ENCODE measurements at regions not wholly inside any gene's neighbourhood (a gene's known extent, or its start where the extent isn't known, plus 50 kb on each side); places are given as distances from the start of the nearest gene placed in this dataset.
A peak's percentile ranks its signal among the peaks of the same experiment; 100 is the strongest.

DNA sequence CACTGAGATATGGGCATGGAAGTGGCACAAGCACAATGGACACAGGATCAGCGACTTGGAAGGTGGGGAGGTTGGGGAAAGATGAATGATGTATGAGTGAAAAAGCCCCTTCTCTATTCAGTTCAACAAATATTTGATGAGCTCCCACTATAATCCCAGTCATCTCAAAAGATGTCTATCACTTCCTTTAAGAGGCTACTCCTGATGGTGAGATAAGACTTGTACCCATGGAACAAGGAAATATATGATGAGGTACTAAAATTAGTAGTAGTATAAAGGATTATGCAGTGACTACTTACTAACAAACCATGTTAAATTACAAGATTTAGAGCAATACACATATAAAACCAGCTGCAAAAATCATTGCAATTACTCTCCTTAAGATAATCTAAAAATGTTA is 107.8 kb upstream of the COL5A2 start:
- no peak overlapping the region for H3K27ac ChIP-seq (ENCODE audit: low read depth, low read length)
- H3K27me3 ChIP-seq (ENCODE audit: control insufficient read depth, insufficient read depth, low read length): no peaks in the 10 kb centered on the region
- DNase-seq (ENCODE audit: low read depth in 4 of 6, low spot score in 6 of 6): no peak
- no peak overlapping the region for H3K4me3 ChIP-seq (ENCODE audit: low read depth, low read length)
- no CpG with 5 or more reads among the region's 1 CpG for WGBS (ENCODE audit: insufficient coverage)
- H3K9me3 ChIP-seq (ENCODE audit: control insufficient read depth, insufficient read depth, low read length): peaks cover 5% of the 10 kb centered on the region
- no peaks in the 10 kb centered on the region for H3K36me3 ChIP-seq (ENCODE audit: control insufficient read depth, insufficient read depth, low read length)
- no peaks in the 10 kb centered on the region for H3K4me1 ChIP-seq (ENCODE audit: control insufficient read depth, insufficient read depth, low read length)

DNA sequence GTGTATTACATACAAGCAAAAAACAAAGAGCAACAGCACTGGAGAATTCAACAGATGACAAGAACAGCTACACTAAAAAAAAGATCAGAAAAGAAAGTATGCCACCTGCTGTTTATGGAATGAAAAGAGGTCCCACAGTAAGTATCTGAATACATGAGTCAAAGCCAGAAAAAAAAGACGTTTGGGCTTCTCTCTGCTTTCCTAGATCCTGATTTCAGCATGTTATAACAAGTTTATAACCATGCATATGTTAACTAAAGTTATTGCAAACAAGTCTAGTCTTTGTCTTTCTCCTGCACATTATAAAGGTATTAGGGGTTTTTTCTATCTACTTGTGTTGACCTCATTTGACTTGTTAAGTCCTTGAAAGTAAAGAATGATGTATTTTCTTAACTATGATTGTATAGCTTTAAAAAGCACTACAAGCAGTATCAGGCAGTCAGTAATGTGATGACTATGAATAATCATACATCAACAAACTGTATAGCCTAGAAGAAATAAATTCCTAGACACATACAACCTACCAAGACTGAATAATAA is 108.5 kb upstream of the COL5A2 start:
- no CpG with 5 or more reads among the region's 1 CpG for WGBS (ENCODE audit: insufficient coverage)
- peak; percentile 11 to 82 (median 29) for DNase-seq (ENCODE audit: low read depth in 4 of 6, low spot score in 6 of 6)
- Histone ChIP-seq H3K9me3 (ENCODE audit: control insufficient read depth, insufficient read depth, low read length) (peaks cover 5% of the 10 kb centered on the region), H3K4me3 (ENCODE audit: low read depth, low read length) (no peak overlapping the region), H3K4me1 (ENCODE audit: control insufficient read depth, insufficient read depth, low read length) (no peaks in the 10 kb centered on the region), H3K27me3 (ENCODE audit: control insufficient read depth, insufficient read depth, low read length) (no peaks in the 10 kb centered on the region), H3K36me3 (ENCODE audit: control insufficient read depth, insufficient read depth, low read length) (no peaks in the 10 kb centered on the region), H3K27ac (ENCODE audit: low read depth, low read length) (no peak overlapping the region)

DNA sequence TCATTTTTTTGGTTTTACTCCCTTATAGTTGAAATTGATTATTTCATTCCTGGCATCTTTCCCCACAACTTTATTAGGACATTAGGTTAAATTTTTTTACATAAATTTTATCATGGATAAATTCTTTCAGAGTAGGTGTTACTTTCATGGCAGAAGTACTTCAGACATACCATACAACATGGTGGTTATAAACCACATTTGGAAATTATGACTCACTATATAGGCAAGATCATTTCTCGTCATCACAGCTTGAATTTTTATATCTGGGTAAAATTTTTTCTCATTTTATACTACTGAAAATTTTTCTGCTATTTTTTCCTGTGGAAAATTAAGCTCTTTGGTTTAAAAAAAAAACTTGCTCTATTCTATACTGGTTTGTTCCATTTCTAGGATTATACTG is 111.9 kb upstream of the COL5A2 start:
- H3K27ac ChIP-seq (ENCODE audit: low read depth, low read length): no peak overlapping the region
- no peaks in the 10 kb centered on the region for H3K27me3 ChIP-seq (ENCODE audit: control insufficient read depth, insufficient read depth, low read length)
- H3K9me3 ChIP-seq (ENCODE audit: control insufficient read depth, insufficient read depth, low read length): peaks cover 5% of the 10 kb centered on the region
- no peak for DNase-seq (ENCODE audit: low read depth in 4 of 6, low spot score in 6 of 6)
- H3K4me1 ChIP-seq (ENCODE audit: control insufficient read depth, insufficient read depth, low read length): no peaks in the 10 kb centered on the region
- H3K36me3 ChIP-seq (ENCODE audit: control insufficient read depth, insufficient read depth, low read length): no peaks in the 10 kb centered on the region
- WGBS (ENCODE audit: insufficient coverage): no CpG with 5 or more reads among the region's 1 CpG
- H3K4me3 ChIP-seq (ENCODE audit: low read depth, low read length): no peak overlapping the region

DNA sequence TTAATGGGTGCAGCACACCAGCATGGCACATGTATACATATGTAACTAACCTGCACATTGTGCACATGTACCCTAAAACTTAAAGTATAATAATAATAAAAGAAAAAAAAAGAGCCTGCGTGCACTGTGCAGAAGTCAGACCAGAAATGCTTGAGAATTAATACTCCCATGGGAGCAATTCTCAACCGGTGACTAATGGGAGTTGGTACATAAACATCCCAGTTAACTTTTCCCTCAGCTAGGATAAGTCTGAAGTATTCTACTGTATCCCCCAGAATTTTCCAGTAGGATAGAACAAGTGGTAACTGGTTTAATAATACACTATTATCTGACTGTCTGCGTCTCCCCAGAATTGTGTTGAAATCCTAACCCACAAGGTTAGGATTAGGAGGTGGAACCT is 113.6 kb upstream of the COL5A2 start:
- no peak for DNase-seq (ENCODE audit: low read depth in 4 of 6, low spot score in 6 of 6)
- H3K4me3 ChIP-seq (ENCODE audit: low read depth, low read length): no peak overlapping the region
- H3K4me1 ChIP-seq (ENCODE audit: control insufficient read depth, insufficient read depth, low read length): no peaks in the 10 kb centered on the region
- H3K27me3 ChIP-seq (ENCODE audit: control insufficient read depth, insufficient read depth, low read length): no peaks in the 10 kb centered on the region
- H3K9me3 ChIP-seq (ENCODE audit: control insufficient read depth, insufficient read depth, low read length): peaks cover 5% of the 10 kb centered on the region
- no peak overlapping the region for H3K27ac ChIP-seq (ENCODE audit: low read depth, low read length)
- WGBS (ENCODE audit: insufficient coverage): no CpG with 5 or more reads among the region's 3 CpGs
- no peaks in the 10 kb centered on the region for H3K36me3 ChIP-seq (ENCODE audit: control insufficient read depth, insufficient read depth, low read length)

DNA sequence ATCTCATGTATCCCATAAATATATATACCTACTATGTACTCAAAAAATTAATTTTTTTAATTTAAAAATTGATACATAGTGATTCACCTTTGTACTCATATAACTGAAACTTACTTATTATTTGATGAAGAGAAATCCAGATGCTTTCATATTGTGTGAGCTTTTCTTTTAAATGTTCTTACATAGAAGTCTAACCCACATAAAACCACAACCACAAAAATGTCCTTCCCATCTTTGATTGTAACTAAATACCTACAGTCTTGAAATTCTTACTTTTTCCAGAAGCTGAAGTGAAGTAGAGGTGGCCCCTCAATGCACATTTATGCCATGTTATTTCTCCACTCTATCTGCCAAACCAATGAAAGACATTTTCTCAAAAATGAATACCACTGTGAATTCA is 117.9 kb upstream of the COL5A2 start:
- Histone ChIP-seq H3K9me3 (ENCODE audit: control insufficient read depth, insufficient read depth, low read length) (no peaks in the 10 kb centered on the region), H3K4me1 (ENCODE audit: control insufficient read depth, insufficient read depth, low read length) (no peaks in the 10 kb centered on the region), H3K36me3 (ENCODE audit: control insufficient read depth, insufficient read depth, low read length) (no peaks in the 10 kb centered on the region), H3K4me3 (ENCODE audit: low read depth, low read length) (no peak overlapping the region), H3K27me3 (ENCODE audit: control insufficient read depth, insufficient read depth, low read length) (no peaks in the 10 kb centered on the region), H3K27ac (ENCODE audit: low read depth, low read length) (no peak overlapping the region)
- DNase-seq (ENCODE audit: low read depth in 4 of 6, low spot score in 6 of 6): no peak

DNA sequence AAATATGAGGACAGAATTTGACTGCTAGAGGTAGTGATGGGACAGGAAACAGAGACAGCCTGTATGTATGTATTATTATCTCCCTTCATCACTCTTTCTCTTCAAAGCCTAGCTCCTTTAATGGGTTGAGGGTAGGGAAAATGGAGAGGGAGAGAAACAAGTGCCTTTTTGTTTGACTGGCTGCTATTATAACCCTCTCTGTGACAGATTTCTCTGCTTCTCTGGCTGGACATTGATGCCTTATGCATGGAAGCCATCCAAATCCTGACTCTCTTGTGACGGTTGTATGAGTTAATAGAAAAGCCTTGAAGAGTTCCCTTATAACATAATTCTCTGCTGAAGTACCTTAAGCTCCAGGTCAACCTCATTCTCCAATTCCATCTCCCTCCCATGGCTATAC is 118.5 kb upstream of the COL5A2 start:
- Histone ChIP-seq H3K36me3 (ENCODE audit: control insufficient read depth, insufficient read depth, low read length) (no peaks in the 10 kb centered on the region), H3K27ac (ENCODE audit: low read depth, low read length) (peak overlapping the region; percentile 11), H3K4me1 (ENCODE audit: control insufficient read depth, insufficient read depth, low read length) (no peaks in the 10 kb centered on the region), H3K4me3 (ENCODE audit: low read depth, low read length) (no peak overlapping the region), H3K9me3 (ENCODE audit: control insufficient read depth, insufficient read depth, low read length) (no peaks in the 10 kb centered on the region), H3K27me3 (ENCODE audit: control insufficient read depth, insufficient read depth, low read length) (no peaks in the 10 kb centered on the region)
- peak in 1 of 6 donors; percentile 29 for DNase-seq (ENCODE audit: low read depth in 4 of 6, low spot score in 6 of 6)
- WGBS (ENCODE audit: insufficient coverage): no CpG with 5 or more reads among the region's 1 CpG

DNA sequence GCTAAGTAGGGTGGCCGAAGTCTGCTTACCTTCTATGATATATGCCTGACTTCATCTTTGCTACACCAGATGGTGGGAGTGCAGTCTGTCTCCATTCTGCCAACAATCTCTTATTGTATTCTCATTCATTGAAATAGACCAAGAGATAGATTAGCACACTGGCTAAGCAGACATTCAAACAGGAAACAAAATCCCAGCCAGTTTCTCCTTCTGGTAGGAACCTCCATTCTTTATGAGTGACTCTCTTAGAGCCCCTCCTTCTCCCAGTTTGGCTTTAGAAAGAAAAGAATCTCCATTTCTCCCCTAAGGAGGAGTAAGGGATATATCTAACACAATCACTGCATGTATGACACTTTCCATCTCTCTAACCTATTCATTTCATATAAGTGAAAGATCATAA is 118.9 kb upstream of the COL5A2 start:
- H3K4me3 ChIP-seq (ENCODE audit: low read depth, low read length): no peak overlapping the region
- H3K9me3 ChIP-seq (ENCODE audit: control insufficient read depth, insufficient read depth, low read length): no peaks in the 10 kb centered on the region
- WGBS (ENCODE audit: insufficient coverage): 80% methylated on average over 1 of the region's 1 CpG
- no peaks in the 10 kb centered on the region for H3K4me1 ChIP-seq (ENCODE audit: control insufficient read depth, insufficient read depth, low read length)
- H3K27ac ChIP-seq (ENCODE audit: low read depth, low read length): peak overlapping the region; percentile 11
- no peak for DNase-seq (ENCODE audit: low read depth in 4 of 6, low spot score in 6 of 6)
- no peaks in the 10 kb centered on the region for H3K36me3 ChIP-seq (ENCODE audit: control insufficient read depth, insufficient read depth, low read length)
- no peaks in the 10 kb centered on the region for H3K27me3 ChIP-seq (ENCODE audit: control insufficient read depth, insufficient read depth, low read length)

DNA sequence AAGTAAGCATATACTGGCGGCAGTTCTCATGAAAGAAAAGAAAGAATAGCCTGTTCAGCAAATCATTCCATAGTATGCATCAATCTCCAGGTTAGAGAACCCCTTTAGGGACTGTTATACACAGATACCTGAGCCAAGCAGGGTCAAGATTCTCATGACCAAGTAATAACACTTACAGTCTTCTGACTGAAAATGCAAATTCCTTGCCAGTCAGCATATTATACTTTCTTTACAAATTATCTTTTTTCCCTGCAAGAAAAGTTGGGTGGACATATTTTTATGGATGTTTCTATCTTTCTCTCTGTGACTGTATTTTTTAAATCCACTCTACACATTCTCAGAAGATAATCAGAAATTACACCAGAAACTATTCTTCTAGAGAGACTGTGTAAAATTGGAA is 120.4 kb upstream of the COL5A2 start:
- no peaks in the 10 kb centered on the region for H3K9me3 ChIP-seq (ENCODE audit: control insufficient read depth, insufficient read depth, low read length)
- H3K36me3 ChIP-seq (ENCODE audit: control insufficient read depth, insufficient read depth, low read length): no peaks in the 10 kb centered on the region
- no CpG with 5 or more reads among the region's 1 CpG for WGBS (ENCODE audit: insufficient coverage)
- no peak overlapping the region for H3K27ac ChIP-seq (ENCODE audit: low read depth, low read length)
- H3K27me3 ChIP-seq (ENCODE audit: control insufficient read depth, insufficient read depth, low read length): no peaks in the 10 kb centered on the region
- no peaks in the 10 kb centered on the region for H3K4me1 ChIP-seq (ENCODE audit: control insufficient read depth, insufficient read depth, low read length)
- DNase-seq (ENCODE audit: low read depth in 4 of 6, low spot score in 6 of 6): no peak
- H3K4me3 ChIP-seq (ENCODE audit: low read depth, low read length): no peak overlapping the region

DNA sequence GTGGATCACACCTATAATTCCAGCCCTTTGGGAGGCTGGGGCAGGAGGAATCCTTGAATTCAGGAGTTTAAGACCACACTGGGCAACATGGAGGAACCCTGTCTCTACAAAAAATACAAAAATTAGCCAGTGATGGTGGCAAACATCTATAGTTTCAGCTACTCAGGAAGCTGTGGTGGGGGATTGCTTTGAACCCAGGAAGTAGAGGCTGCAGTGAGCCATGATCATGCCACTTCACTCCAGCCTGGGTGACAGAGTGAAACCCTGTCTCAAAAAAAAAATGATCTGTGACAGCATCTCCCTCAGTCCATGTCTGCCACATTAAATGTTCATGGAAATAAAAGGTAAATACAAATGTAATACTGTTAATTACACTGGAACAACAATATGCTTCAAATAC is 121.4 kb upstream of the COL5A2 start:
- H3K27me3 ChIP-seq (ENCODE audit: control insufficient read depth, insufficient read depth, low read length): no peaks in the 10 kb centered on the region
- no peaks in the 10 kb centered on the region for H3K9me3 ChIP-seq (ENCODE audit: control insufficient read depth, insufficient read depth, low read length)
- DNase-seq (ENCODE audit: low read depth in 4 of 6, low spot score in 6 of 6): no peak
- no peaks in the 10 kb centered on the region for H3K4me1 ChIP-seq (ENCODE audit: control insufficient read depth, insufficient read depth, low read length)
- no peak overlapping the region for H3K4me3 ChIP-seq (ENCODE audit: low read depth, low read length)
- no peak overlapping the region for H3K27ac ChIP-seq (ENCODE audit: low read depth, low read length)
- no peaks in the 10 kb centered on the region for H3K36me3 ChIP-seq (ENCODE audit: control insufficient read depth, insufficient read depth, low read length)

DNA sequence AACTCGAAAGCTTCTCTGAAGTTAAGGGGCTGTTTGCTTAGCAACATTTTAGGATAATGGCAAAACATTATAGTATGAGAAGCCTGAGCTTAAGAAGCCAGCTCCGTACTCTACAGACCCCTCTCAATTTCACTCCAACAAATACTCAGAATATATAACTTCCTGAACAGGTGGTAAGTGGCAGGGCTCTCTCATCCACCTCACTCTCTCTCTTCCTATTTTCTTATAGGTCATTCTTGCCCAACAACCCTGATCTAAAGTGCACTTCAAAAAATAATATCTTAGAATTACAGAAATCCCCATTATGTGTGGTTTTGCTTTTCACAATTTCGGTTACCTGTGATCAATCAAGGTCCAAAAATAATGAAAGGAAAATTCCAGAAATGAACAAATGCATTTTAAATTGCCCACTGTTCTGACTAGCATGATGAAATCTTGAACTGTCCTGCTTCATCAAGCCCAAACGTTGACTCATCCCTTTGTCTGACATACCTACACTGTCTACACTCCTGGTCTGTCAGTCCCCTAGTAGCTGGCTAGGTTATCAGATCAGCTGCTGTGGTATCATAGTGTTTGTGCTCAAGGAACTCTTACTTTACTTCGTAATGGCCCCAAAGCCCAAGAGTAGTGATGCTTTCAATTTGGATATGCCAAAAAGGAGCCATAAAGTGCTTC is 122.8 kb upstream of the COL5A2 start:
- Histone ChIP-seq H3K36me3 (ENCODE audit: control insufficient read depth, insufficient read depth, low read length) (no peaks in the 10 kb centered on the region), H3K9me3 (ENCODE audit: control insufficient read depth, insufficient read depth, low read length) (no peaks in the 10 kb centered on the region), H3K4me3 (ENCODE audit: low read depth, low read length) (no peak overlapping the region), H3K27ac (ENCODE audit: low read depth, low read length) (no peak overlapping the region), H3K27me3 (ENCODE audit: control insufficient read depth, insufficient read depth, low read length) (no peaks in the 10 kb centered on the region), H3K4me1 (ENCODE audit: control insufficient read depth, insufficient read depth, low read length) (no peaks in the 10 kb centered on the region)
- WGBS (ENCODE audit: insufficient coverage): 81% methylated on average over 2 of the region's 5 CpGs
- DNase-seq (ENCODE audit: low read depth in 4 of 6, low spot score in 6 of 6): no peak

Data from spinal cord (tissue), 9 donors.